Testis (tissue), 2 donors: ENCODE measurements at regions not wholly inside any gene's neighbourhood (a gene's known extent, or its start where the extent isn't known, plus 50 kb on each side); places are given as distances from the start of the nearest gene placed in this dataset.

Experiments used
- CTCF ChIP-seq, 3 experiments: fragments of 450-650 bp in 2 of 3; fragments of 200-600 bp in 1 of 3; sonication (generic) in 1 of 3; IDR thresholded peaks; one replicate each; pipeline ENCODE4 v1.5.1; 2016 to 2019; ENCODE audit warnings: antibody characterized with exemption in 3 of 3, mild to moderate bottlenecking in 2 of 3, moderate library complexity in 1 of 3
- POLR2A ChIP-seq: fragments of 450-650 bp; IDR thresholded peaks from one replicate; pipeline ENCODE4 v1.6.1; 2017; ENCODE audit warnings: antibody characterized with exemption, mild to moderate bottlenecking, moderate library complexity

DNA sequence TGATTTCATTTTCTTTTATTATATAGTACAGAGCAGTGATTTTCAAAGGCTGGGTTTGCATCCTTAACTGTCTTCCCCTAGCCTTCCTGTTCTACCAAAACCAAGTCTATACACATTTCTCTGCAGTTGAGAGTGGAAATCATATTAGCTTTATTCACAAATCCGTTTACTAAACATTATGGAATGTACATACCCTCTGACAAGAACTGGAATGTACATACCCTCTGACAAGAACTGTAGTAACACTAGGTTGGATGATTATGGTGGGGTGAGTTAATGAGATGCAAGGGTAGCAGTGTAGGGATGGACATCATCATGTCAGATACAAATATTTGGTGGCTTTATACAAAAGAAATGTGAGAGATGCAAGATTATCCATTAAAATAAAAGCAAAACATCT is 154.8 kb downstream of the CYB561 start:
- TF ChIP-seq CTCF (IDR thresholded peaks at IDR 0.05) (no peak), POLR2A (no peak)
